Parathyroid adenoma (tissue), 2 donors: ENCODE measurements at regions not wholly inside any gene's neighbourhood (a gene's known extent, or its start where the extent isn't known, plus 50 kb on each side); places are given as distances from the start of the nearest gene placed in this dataset.

Experiments used
- H2AFZ ChIP-seq: fragments of 300-600 bp; sonication (generic); one replicate; pipeline ENCODE4 v1.7.0; 2017; ENCODE audit warnings: antibody characterized with exemption, mild to moderate bottlenecking
- H3K27ac ChIP-seq: fragments of 300-600 bp; sonication (generic); one replicate; pipeline ENCODE4 v1.7.0; 2017
- H3K27me3 ChIP-seq: fragments of 300-600 bp; sonication (generic); one replicate; pipeline ENCODE4 v1.7.0; 2017; ENCODE audit warnings: low read length; ENCODE audit not compliant: control insufficient read depth, insufficient read depth
- H3K36me3 ChIP-seq: fragments of 300-600 bp; sonication (generic); one replicate; pipeline ENCODE4 v1.7.0; 2017; ENCODE audit warnings: low read length; ENCODE audit not compliant: control insufficient read depth, insufficient read depth
- H3K4me1 ChIP-seq: fragments of 300-600 bp; sonication (generic); one replicate; pipeline ENCODE4 v1.7.0; 2017; ENCODE audit warnings: control low read depth
- H3K4me2 ChIP-seq: fragments of 300-600 bp; sonication (generic); one replicate; pipeline ENCODE4 v1.7.0; 2017; ENCODE audit warnings: low read length
- H3K4me3 ChIP-seq: fragments of 300-600 bp; sonication (generic); one replicate; pipeline ENCODE4 v1.7.0; 2017; ENCODE audit warnings: low read depth, low read length
- H3K79me2 ChIP-seq: fragments of 300-600 bp; sonication (generic); one replicate; pipeline ENCODE4 v1.7.0; 2017; ENCODE audit warnings: control low read depth
- H3K9ac ChIP-seq: fragments of 300-600 bp; sonication (generic); one replicate; pipeline ENCODE4 v1.7.0; 2017; ENCODE audit warnings: mild to moderate bottlenecking
- H3K9me3 ChIP-seq: fragments of 300-600 bp; sonication (generic); one replicate; pipeline ENCODE4 v1.7.0; 2017; ENCODE audit warnings: low read length; ENCODE audit not compliant: control insufficient read depth
- TF ChIP-seq, protein P1 (sequence below): fragments of 300-600 bp; sonication (generic); IDR thresholded peaks from one replicate; pipeline ENCODE4 v1.7.0; 2017; ENCODE audit warnings: antibody characterized with exemption, mild to moderate bottlenecking
- donor health status: primary hyperparathyroidism.

DNA sequence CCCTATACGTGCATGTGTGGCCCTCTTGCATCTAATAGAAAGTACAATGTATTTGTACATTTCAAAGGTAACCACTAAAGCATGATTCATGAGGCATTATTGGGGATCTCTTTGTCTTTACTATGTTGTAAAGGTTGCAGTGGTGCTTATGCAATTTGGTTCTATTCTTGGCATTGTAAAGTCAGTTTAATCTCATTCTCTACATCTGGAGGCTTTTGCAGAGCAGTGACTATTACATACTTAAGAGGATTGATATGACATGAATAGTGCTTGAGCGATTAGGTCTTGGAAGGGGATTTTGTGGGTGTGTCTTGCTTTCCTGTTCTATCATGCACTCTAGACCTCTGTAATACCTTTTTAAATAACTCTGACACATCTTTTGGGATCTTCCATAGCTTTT lies 610.0 kb downstream of the EFNB2 start:
- TF ChIP-seq, protein P1, sequence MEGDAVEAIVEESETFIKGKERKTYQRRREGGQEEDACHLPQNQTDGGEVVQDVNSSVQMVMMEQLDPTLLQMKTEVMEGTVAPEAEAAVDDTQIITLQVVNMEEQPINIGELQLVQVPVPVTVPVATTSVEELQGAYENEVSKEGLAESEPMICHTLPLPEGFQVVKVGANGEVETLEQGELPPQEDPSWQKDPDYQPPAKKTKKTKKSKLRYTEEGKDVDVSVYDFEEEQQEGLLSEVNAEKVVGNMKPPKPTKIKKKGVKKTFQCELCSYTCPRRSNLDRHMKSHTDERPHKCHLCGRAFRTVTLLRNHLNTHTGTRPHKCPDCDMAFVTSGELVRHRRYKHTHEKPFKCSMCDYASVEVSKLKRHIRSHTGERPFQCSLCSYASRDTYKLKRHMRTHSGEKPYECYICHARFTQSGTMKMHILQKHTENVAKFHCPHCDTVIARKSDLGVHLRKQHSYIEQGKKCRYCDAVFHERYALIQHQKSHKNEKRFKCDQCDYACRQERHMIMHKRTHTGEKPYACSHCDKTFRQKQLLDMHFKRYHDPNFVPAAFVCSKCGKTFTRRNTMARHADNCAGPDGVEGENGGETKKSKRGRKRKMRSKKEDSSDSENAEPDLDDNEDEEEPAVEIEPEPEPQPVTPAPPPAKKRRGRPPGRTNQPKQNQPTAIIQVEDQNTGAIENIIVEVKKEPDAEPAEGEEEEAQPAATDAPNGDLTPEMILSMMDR: no peak
- H3K4me1 ChIP-seq: no peaks in the 10 kb centered on the region
- H3K36me3 ChIP-seq: no peaks in the 10 kb centered on the region
- H2AFZ ChIP-seq: no peak overlapping the region
- H3K27me3 ChIP-seq: no peaks in the 10 kb centered on the region
- H3K9me3 ChIP-seq: no peaks in the 10 kb centered on the region
- no peaks in the 10 kb centered on the region for H3K79me2 ChIP-seq
- H3K27ac ChIP-seq: no peak overlapping the region
- no peak overlapping the region for H3K4me3 ChIP-seq
- H3K9ac ChIP-seq: no peak overlapping the region
- H3K4me2 ChIP-seq: no peak overlapping the region

DNA sequence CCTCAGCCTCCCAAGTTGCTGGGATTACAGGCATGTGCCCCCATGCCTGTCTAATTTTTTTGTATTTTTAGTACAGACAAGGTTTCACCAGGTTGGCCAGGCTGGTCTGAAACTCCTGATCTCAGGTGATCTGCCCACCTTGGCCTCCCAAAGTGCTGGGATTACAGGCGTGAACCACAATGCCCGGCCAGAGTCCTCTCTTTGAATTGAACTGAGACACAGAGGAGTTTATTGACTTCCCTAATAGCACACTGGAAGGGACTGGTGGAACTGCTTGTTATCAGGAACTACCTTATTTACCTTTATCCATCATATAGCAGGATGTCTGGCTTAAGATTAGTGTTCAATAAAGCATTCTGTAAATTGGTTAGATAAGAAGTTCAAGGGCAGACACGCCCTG lies 613.8 kb downstream of the EFNB2 start:
- H3K79me2 ChIP-seq: no peaks in the 10 kb centered on the region
- H3K9ac ChIP-seq: no peak overlapping the region
- TF ChIP-seq, protein P1: no peak
- no peaks in the 10 kb centered on the region for H3K9me3 ChIP-seq
- H3K4me3 ChIP-seq: no peak overlapping the region
- H2AFZ ChIP-seq: no peak overlapping the region
- no peaks in the 10 kb centered on the region for H3K36me3 ChIP-seq
- H3K4me1 ChIP-seq: no peaks in the 10 kb centered on the region
- H3K27ac ChIP-seq: no peak overlapping the region
- H3K4me2 ChIP-seq: no peak overlapping the region
- H3K27me3 ChIP-seq: no peaks in the 10 kb centered on the region

DNA sequence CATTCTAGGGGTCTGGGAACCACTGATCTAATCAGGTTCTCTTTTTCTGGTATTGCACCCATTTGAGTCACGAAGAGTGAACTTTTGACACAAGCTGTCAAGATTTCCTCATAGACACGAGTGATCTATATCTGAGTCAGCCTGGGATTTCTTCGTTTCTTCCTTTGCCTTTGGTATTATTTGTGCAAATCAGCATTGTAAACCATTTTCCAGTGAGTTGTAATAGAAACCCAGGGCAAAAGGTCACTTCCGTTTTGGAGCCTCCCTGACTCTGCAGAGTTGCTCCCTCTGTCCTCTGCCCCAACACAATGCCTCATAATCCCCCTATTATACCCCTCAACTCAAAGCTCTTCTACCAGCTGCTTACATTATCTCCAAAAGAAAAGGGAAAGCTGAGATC lies 615.1 kb downstream of the EFNB2 start:
- H3K36me3 ChIP-seq: no peaks in the 10 kb centered on the region
- no peak overlapping the region for H3K4me2 ChIP-seq
- H3K9ac ChIP-seq: no peak overlapping the region
- no peak overlapping the region for H3K4me3 ChIP-seq
- TF ChIP-seq, protein P1: no peak
- no peaks in the 10 kb centered on the region for H3K27me3 ChIP-seq
- H3K4me1 ChIP-seq: no peaks in the 10 kb centered on the region
- no peaks in the 10 kb centered on the region for H3K9me3 ChIP-seq
- no peak overlapping the region for H2AFZ ChIP-seq
- H3K79me2 ChIP-seq: no peaks in the 10 kb centered on the region
- no peak overlapping the region for H3K27ac ChIP-seq

DNA sequence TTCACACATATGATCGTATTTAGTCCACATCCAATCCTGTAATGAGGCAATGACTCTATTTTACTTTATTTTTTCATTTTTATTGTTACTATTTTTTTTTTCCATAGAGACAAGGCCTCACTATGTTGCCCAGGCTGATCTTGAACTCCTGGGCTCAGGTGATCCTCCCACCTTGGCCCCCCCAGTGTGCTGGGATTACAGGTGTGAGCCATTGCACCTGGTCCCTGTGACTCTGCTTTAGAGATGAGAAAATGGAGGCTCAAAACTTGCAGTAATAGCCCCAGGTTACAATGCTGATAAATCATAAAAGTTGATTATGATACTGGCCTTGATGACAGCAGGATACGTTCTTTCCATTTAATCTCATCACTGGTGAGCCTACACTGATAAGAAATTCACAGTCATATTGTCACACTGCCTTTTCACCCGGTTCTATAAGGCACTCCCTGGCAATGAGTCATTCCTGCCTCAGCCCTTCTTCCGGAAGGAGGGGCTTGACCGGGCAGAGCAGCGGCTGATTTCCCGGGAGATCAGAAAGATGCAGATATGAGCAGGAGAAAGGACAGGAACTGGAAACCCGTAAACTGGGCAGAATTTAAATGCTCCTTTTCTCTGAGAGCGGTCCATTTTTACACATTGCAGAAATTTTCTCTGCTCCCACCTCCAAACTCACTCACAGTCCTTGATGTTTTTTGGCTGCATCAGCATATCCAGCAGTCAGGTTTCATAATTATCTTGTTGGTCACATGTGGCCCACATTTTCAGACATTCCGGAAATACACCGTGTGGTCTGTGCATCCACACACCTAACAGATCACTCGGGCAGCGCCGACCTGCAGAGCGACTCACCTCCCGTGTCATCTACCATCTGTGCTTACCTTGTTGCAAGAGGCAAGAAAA lies 616.4 kb downstream of the EFNB2 start:
- H3K4me1 ChIP-seq: no peaks in the 10 kb centered on the region
- peak overlapping the region; percentile 29 for H3K4me3 ChIP-seq
- no peak overlapping the region for H3K9ac ChIP-seq
- H3K27ac ChIP-seq: no peak overlapping the region
- no peaks in the 10 kb centered on the region for H3K9me3 ChIP-seq
- H2AFZ ChIP-seq: peak overlapping the region; percentile 41
- H3K79me2 ChIP-seq: no peaks in the 10 kb centered on the region
- H3K36me3 ChIP-seq: no peaks in the 10 kb centered on the region
- TF ChIP-seq, protein P1: no peak
- H3K27me3 ChIP-seq: no peaks in the 10 kb centered on the region
- peak overlapping the region; percentile 61 for H3K4me2 ChIP-seq
